Calu3 (cell line): ENCODE measurements at regions not wholly inside any gene's neighbourhood (a gene's known extent, or its start where the extent isn't known, plus 50 kb on each side); places are given as distances from the start of the nearest gene placed in this dataset.

ENCODE experiments used
- BruUV-seq: library from RNA; stranded (reverse); fragments of 400-500 nt; replicated peaks from 2 replicates; lab custom pipeline; 2021; lab: Mats Ljungman, UMichigan
- CTCF ChIA-PET: fragments of 300-600 bp; sonication (Branson Sonifier 250); formaldehyde crosslinking; loops from one replicate; lab custom pipeline; 2022; ENCODE audit warnings: antibody characterized with exemption; lab: Charles Lee
- DNase-seq: peaks from one replicate; pipeline ENCODE4 v3.0.0; 2022
- H3K27ac Mint-ChIP-seq: one replicate; pipeline ENCODE4 v1.8.0; 2022; ENCODE audit warnings: mixed read lengths; ENCODE audit not compliant: unreplicated experiment
- H3K27me3 Mint-ChIP-seq: one replicate; pipeline ENCODE4 v1.8.0; 2022; ENCODE audit warnings: mixed read lengths; ENCODE audit not compliant: unreplicated experiment
- H3K36me3 Mint-ChIP-seq: one replicate; pipeline ENCODE4 v1.8.0; 2022; ENCODE audit warnings: mild to moderate bottlenecking, moderate library complexity, mixed read lengths; ENCODE audit not compliant: insufficient read depth, unreplicated experiment
- H3K4me1 Mint-ChIP-seq: one replicate; pipeline ENCODE4 v1.8.0; 2022; ENCODE audit warnings: mild to moderate bottlenecking, low read depth, mixed read lengths; ENCODE audit not compliant: unreplicated experiment
- H3K4me3 Mint-ChIP-seq: one replicate; pipeline ENCODE4 v1.8.0; 2022; ENCODE audit warnings: mild to moderate bottlenecking, low read depth, moderate library complexity, mixed read lengths; ENCODE audit not compliant: unreplicated experiment
- H3K9me3 Mint-ChIP-seq: one replicate; pipeline ENCODE4 v1.8.0; 2022; ENCODE audit warnings: low read depth, mixed read lengths; ENCODE audit not compliant: unreplicated experiment
- CTCF ChIP-seq: fragments of 200-600 bp; IDR thresholded peaks from one replicate; pipeline ENCODE4 v1.8.0; 2022; ENCODE audit warnings: antibody characterized with exemption; ENCODE audit not compliant: unreplicated experiment
- intact Hi-C: fragments of 100-400 bp; cut with micrococcal nuclease; formaldehyde crosslinking; loops from one replicate; pipeline ENCODE4 v1.10.0; 2022; ENCODE audit not compliant: unreplicated experiment

DNA sequence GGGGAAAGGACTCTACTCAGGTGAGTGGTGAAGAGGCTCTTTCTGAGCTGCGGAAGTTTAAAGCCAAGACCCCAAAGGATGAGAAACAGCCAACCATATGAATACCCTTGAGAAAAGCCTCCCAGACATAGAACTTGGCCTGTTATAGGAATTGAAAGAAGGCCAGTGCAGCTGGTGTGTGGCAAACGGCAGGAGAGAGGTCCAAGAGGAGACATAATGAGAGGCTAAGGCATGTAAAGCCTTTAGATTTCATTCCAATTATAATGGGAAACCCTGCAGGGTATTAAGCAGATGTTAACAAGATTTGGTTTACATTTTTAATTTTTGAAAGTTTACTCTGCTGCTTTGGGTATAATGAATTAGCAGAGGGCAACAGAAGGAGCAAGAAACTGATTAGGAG, 552.1 kb upstream of the FBXO33 start:
- H3K4me3 Mint-ChIP-seq, result no peak overlapping the region
- no peak for DNase-seq
- CTCF ChIA-PET, result no interaction called here
- H3K27me3 Mint-ChIP-seq, result no peaks in the 10 kb centered on the region
- intact Hi-C loops, result no loop called here
- no peak for TF ChIP-seq CTCF
- no peaks in the 10 kb centered on the region for H3K36me3 Mint-ChIP-seq
- BruUV-seq, result no TSS peak
- H3K4me1 Mint-ChIP-seq, result no peaks in the 10 kb centered on the region
- H3K27ac Mint-ChIP-seq, result no peak overlapping the region
- no peaks in the 10 kb centered on the region for H3K9me3 Mint-ChIP-seq

- H3K9me3 Mint-ChIP-seq, result no peaks in the 10 kb centered on the region
- CTCF ChIA-PET, result interaction anchor here (1.3 kb wide), 1 partner anchor 10 kb away, joined by 4 read pairs; no protein-coding TSS in a partner anchor
- TF ChIP-seq CTCF, result no peak
- intact Hi-C loops, result no loop called here
- no TSS peak for BruUV-seq
- no peaks in the 10 kb centered on the region for H3K4me1 Mint-ChIP-seq
- H3K4me3 Mint-ChIP-seq, result no peak overlapping the region
- no peak for DNase-seq
- no peaks in the 10 kb centered on the region for H3K27me3 Mint-ChIP-seq
- H3K36me3 Mint-ChIP-seq, result no peaks in the 10 kb centered on the region
- H3K27ac Mint-ChIP-seq, result no peak overlapping the region
Observed at GRCh38 chr14:39977198-39977597, 545.0 kb upstream of the FBXO33 start.

DNA sequence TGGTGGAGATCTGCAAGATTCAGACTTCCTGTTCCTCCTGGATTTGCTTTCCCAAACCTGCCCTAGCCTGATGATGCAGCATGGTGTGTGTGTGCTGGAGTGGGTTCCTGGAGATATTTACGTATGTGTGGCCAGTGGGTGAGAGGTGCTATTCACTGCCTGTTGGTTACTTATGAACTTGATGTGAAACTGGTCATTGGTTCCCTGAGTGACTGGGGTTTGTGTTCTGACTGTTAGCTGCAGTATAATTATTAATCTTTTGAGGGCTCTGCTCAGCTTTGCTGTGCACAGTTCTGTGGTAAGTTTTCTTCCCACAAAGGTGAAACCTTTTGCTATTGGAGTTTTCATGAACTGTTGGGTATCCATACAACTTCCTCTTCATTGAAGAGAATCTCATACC, 541.8 kb upstream of the FBXO33 start:
- no peak for DNase-seq
- intact Hi-C loops, result no loop called here
- Mint-ChIP-seq H3K4me1 (no peaks in the 10 kb centered on the region), H3K27me3 (no peaks in the 10 kb centered on the region), H3K36me3 (no peaks in the 10 kb centered on the region), H3K9me3 (no peaks in the 10 kb centered on the region), H3K27ac (no peak overlapping the region), H3K4me3 (no peak overlapping the region)
- no peak for TF ChIP-seq CTCF
- no TSS peak for BruUV-seq
- CTCF ChIA-PET, result no interaction called here

GRCh38 chr14:39972704-39973103, 540.5 kb upstream of the FBXO33 start:
- Mint-ChIP-seq H3K4me3 (no peak overlapping the region), H3K9me3 (no peaks in the 10 kb centered on the region), H3K4me1 (no peaks in the 10 kb centered on the region), H3K27ac (no peak overlapping the region), H3K27me3 (no peaks in the 10 kb centered on the region), H3K36me3 (no peaks in the 10 kb centered on the region)
- intact Hi-C loops, result no loop called here
- BruUV-seq, result no TSS peak
- CTCF ChIA-PET, result no interaction called here
- TF ChIP-seq CTCF, result no peak
- no peak for DNase-seq
